GM18868 (cell line): ENCODE measurements at regions not wholly inside any gene's neighbourhood (a gene's known extent, or its start where the extent isn't known, plus 50 kb on each side); places are given as distances from the start of the nearest gene placed in this dataset.
A peak's percentile ranks its signal among the peaks of the same experiment; 100 is the strongest.
"Not testable (repeated sequence)": the region's sequence is repeated elsewhere in the genome, so short reads cannot be mapped to it uniquely, and the experiment has no call there.

Experiments
- ATAC-seq: cut with Tn5 transposase; IDR thresholded peaks from one replicate; pipeline ENCODE4 v1.9.1; 2021; ENCODE audit warnings: mild to moderate bottlenecking, moderate library complexity; ENCODE audit not compliant: unreplicated experiment

GRCh38 chr7:153185936-153186335 lies 426.4 kb downstream of the ACTR3B start:
- no peak for ATAC-seq

GRCh38 chr7:153188161-153188560 lies 428.6 kb downstream of the ACTR3B start:
- no peak for ATAC-seq

GRCh38 chr7:153188630-153189029 lies 429.1 kb downstream of the ACTR3B start:
- ATAC-seq, result peak; percentile 50

- ATAC-seq, result peak; percentile 63
Measured at GRCh38 chr7:153190452-153190851, 430.9 kb downstream of the ACTR3B start.

- ATAC-seq, result no peak
Measured at GRCh38 chr7:153190986-153191385, 431.4 kb downstream of the ACTR3B start.

- peak; percentile 78 for ATAC-seq
Measured at GRCh38 chr7:153193144-153193595, 433.6 kb downstream of the ACTR3B start.

GRCh38 chr7:153217032-153217431 lies 457.5 kb downstream of the ACTR3B start:
- no peak for ATAC-seq

- no peak for ATAC-seq
Measured at GRCh38 chr7:153224890-153225289, 465.3 kb downstream of the ACTR3B start.

GRCh38 chr7:153245136-153245535 lies 485.6 kb downstream of the ACTR3B start:
- ATAC-seq, result not testable (repeated sequence)

- ATAC-seq, result no peak
Measured at GRCh38 chr7:153245809-153246208, 486.3 kb downstream of the ACTR3B start.

- ATAC-seq, result no peak
Measured at GRCh38 chr7:153247926-153248325, 488.4 kb downstream of the ACTR3B start.

- no peak for ATAC-seq
Measured at GRCh38 chr7:153258686-153259085, 499.1 kb downstream of the ACTR3B start.

- ATAC-seq, result no peak
Measured at GRCh38 chr7:153276394-153276793, 516.8 kb downstream of the ACTR3B start.

GRCh38 chr7:153286763-153287162 lies 527.2 kb downstream of the ACTR3B start:
- ATAC-seq, result no peak

- ATAC-seq, result no peak
Measured at GRCh38 chr7:153290066-153290465, 530.5 kb downstream of the ACTR3B start.

- ATAC-seq, result no peak
Measured at GRCh38 chr7:153297141-153297540, 537.6 kb downstream of the ACTR3B start.

GRCh38 chr7:153301936-153302335 lies 542.4 kb downstream of the ACTR3B start:
- ATAC-seq, result no peak

GRCh38 chr7:153320005-153320404 lies 560.5 kb downstream of the ACTR3B start:
- ATAC-seq, result no peak

GRCh38 chr7:153320681-153321080 lies 561.1 kb downstream of the ACTR3B start:
- no peak for ATAC-seq

GRCh38 chr7:153322991-153323390 lies 563.4 kb downstream of the ACTR3B start:
- no peak for ATAC-seq

- no peak for ATAC-seq
Measured at GRCh38 chr7:153324094-153324493, 564.5 kb downstream of the ACTR3B start.

- ATAC-seq, result no peak
Measured at GRCh38 chr7:153327683-153328082, 568.1 kb downstream of the ACTR3B start.

- no peak for ATAC-seq
Measured at GRCh38 chr7:153331427-153331826, 571.9 kb downstream of the ACTR3B start.

GRCh38 chr7:153354071-153354470 lies 594.5 kb downstream of the ACTR3B start:
- no peak for ATAC-seq
